GM21786 (cell line): ENCODE measurements at regions not wholly inside any gene's neighbourhood (a gene's known extent, or its start where the extent isn't known, plus 50 kb on each side); places are given as distances from the start of the nearest gene placed in this dataset.
"Not testable (repeated sequence)": the region's sequence is repeated elsewhere in the genome, so short reads cannot be mapped to it uniquely, and the experiment has no call there.

Experiments used
- ATAC-seq: cut with Tn5 transposase; IDR thresholded peaks from one replicate; pipeline ENCODE4 v1.9.1; 2021; ENCODE audit not compliant: unreplicated experiment

GRCh38 chr10:108003061-108003460 is 838.6 kb upstream of the SORCS1 start:
- no peak for ATAC-seq

DNA sequence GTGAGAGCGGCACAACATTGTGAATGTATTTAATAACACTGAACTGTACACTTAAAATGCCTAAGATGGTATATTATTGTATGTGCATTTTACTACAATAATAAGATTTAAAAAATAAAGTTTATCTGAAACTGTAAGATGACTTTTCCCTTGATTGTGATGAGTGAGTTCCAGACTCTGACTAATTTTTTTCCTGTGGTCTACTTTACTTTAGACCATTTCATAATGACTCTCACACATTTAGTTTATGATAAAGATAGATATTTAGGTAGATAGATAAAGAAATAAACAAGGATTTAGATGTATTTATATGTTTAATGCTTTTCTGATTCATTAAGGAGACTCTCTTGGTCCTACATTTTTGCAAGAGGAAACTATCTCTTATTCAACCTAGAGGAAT is 835.9 kb upstream of the SORCS1 start:
- ATAC-seq: no peak

DNA sequence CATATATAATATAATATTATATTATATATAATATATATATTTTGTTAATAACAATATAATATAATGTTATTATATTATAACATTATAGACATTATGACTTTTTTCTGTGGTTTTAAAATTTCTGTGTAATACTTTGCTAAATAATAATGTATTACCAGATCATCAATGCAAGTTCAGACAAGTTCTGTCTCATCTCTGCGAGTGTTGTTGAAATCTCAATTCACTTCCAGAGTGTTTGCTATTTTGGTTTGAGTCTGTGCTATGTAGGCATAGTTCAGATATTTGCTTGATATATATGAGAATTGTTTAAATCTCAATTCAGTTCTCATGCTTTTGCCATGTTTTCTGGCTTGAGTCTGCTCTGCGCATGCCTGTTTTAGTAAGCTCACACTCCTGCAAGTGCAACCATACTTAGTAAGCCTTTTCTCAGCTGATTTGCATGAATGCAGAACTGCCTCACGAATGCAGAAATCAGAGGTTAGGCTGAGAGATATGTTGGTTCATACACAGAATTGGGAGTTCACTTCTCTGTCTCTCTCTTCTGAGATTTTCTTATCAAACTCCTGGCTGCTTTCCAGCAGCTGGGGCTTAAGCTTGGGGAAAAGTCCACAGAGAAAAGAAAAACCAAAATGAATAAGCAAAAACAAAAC is 830.2 kb upstream of the SORCS1 start:
- ATAC-seq: peak; percentile 35

DNA sequence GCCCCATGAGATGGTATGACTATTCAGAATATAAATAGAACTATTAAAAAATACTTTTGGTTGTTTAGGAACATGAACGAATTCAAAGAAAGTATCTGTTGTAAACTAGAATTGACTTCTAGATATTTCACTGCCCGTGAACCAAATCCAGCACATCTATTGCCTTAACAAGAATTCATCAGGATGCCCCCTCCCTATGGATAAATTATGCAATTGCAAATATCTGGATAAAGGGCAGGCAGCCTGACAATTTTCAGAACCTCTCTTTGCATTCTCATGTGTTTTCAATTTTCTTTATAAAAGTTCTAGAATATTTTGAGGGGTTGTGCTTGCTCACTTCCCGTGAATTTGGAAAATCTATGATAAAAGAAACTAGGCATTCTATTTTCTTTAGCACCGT is 822.1 kb upstream of the SORCS1 start:
- ATAC-seq: no peak

DNA sequence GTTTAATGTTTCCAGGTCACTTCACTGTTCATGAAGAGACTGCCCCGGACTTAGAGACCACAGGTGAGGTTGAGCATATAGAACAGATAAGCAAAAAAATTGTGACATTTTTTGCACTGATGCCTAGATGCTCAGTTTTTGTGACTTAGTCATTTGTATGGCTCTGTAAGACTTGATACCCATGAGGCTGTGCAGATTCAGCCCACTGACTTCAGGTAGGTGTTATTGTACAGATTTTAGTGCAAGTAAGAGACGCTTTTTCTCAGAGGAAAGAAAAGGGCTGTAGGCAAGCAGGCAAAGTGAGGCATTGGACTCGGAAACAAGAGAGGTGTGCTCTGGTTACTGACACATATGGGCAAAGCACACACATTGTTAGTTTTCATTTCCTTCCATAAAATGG is 820.1 kb upstream of the SORCS1 start:
- no peak for ATAC-seq

DNA sequence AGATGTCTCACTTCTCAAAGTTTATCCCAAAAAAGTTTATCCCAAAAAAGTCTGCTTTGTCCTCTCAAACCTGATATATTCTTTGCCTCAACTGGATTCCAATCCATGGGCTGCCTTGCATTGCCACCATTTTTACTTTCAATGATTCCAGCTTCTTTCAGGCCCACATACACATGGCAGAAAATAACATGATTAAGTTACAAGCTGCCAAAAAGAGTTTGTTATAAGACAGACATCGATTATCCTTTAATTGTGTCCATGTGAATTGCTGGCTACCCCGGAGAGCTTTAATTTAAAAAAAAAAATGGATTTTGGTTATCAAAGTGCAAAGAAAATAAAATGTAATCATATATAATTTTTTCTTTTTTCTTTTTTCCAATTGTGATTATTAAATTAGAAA is 819.6 kb upstream of the SORCS1 start:
- ATAC-seq: no peak

GRCh38 chr10:107978455-107978854 is 813.9 kb upstream of the SORCS1 start:
- no peak for ATAC-seq

- no peak for ATAC-seq
Measured at GRCh38 chr10:107971973-107972372, 807.5 kb upstream of the SORCS1 start.

DNA sequence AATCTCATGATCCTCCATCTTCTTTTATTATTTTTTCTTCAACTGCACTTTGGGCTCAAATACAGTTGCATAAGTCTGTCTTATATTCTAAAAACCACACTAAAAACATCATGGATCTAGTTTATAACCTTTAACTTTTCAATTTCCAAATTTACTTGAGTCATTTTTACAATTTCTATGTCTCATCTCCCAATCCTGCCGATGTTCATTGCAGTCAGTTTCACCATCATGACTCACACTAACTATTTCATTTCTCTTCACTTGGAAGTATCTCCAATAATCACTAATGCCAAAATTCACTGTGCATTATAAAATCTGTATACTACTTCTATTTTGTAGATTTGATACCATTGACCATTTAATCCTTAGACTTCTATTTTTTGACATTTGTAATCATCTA is 806.9 kb upstream of the SORCS1 start:
- ATAC-seq: no peak

DNA sequence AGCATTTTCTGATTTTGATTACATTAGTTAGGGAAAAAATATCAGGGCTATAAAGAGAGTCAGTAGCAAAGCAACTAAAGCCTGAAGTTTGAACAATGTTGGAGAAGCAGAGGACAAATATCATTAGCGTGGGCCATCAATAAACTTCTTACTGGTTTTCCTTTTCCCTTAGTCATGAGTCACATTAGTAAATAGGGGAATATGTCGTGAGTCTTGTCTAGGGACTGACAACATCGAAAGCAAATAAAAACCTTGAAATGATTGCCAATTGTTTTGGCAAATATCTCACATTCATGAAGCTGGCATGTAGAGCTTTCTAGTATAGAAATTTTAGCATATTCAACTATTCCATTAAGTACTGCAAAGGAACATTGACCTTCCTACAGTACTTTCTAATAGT is 806.0 kb upstream of the SORCS1 start:
- ATAC-seq: no peak

- ATAC-seq: no peak
Measured at GRCh38 chr10:107969936-107970335, 805.4 kb upstream of the SORCS1 start.

- ATAC-seq: no peak
Measured at GRCh38 chr10:107966826-107967225, 802.3 kb upstream of the SORCS1 start.

GRCh38 chr10:107952649-107953556 is 788.4 kb upstream of the SORCS1 start:
- ATAC-seq: no peak

- not testable (repeated sequence) for ATAC-seq
Measured at GRCh38 chr10:107950411-107951062, 786.0 kb upstream of the SORCS1 start.

DNA sequence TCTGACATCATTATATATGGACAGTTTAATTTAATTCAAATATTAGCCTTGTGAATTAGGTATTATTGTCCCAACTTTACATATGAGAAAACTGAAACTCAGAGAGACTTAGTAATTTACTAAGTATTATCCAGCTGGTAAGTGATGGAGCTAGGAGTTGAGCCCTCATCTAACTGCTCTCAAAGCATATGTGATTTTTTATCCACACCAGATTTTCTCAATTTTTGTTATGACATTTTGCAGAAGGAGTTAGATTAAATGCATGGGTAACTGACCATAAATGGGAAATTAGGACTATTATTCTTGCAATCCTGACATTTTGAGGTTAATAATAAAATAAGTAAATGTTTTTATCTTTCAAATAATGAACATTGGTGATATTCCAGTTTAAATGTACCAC is 778.3 kb upstream of the SORCS1 start:
- no peak for ATAC-seq

DNA sequence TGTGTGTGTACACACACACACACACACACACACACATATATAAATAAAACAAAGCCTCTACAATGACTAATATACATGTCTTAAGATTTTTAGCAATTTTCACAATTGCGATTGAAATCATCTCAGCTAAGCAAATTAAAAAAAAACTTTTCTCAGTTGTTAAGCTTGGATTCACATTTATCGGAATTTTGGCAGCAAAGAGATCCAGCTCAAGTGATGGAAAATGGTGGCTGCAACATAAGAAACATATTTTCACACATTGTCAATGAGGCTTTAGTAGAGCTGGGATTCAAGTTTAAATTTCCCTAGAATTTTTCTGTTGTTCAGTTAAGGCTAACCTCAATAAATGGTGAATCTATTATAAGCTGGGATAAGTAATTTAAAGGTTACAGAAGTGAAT is 768.6 kb upstream of the SORCS1 start:
- no peak for ATAC-seq

DNA sequence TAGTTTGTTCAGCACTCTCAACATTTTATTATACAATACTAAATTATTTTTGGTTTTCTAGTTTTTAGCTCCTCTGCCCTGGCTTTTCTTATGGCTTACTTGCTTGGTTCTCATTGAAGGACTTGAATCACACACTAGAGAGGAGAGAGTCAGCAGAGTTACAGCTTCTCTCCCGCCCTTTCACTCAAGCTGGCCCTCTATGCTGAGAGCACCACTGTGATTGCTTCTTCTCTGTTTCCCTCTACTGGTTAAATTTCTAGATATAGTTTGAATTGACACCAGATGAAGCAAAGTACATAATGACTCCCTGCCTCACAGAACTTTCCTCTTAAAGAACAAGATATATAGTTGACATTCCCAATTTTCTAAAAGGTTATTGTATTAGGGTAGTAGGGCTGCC is 767.3 kb upstream of the SORCS1 start:
- no peak for ATAC-seq

- no peak for ATAC-seq
Measured at GRCh38 chr10:107930037-107930436, 765.5 kb upstream of the SORCS1 start.

- no peak for ATAC-seq
Measured at GRCh38 chr10:107924458-107924857, 760.0 kb upstream of the SORCS1 start.

DNA sequence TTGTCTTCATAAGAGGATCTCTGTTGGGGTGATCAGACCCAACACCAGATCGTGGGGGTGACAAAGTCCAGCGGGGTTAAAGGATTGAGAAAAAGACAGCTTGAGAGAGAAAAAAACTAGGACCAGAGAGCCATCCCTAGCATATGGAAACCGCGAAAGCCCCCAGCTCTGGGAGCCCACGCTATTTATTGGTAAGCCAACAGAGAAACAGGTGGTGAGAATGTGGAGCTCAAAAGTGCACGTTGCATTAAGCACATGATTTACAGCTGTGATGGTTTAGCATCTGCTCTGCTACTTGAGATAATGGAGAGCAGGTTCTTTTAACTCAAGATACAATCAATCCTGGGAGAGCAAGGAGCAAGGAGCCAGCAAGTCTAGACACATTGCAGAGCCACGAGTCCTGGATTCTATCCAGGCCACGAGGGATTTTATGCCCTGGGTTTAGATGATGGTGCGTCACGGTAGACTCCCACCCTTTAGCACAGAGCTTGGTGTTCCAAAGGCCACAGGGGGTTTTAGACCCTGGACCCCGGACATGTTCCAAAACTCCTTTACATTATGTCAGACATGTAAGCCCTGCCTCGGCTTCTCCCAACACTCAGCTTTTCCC is 755.2 kb upstream of the SORCS1 start:
- no peak for ATAC-seq

- no peak for ATAC-seq
Measured at GRCh38 chr10:107918171-107918570, 753.7 kb upstream of the SORCS1 start.

DNA sequence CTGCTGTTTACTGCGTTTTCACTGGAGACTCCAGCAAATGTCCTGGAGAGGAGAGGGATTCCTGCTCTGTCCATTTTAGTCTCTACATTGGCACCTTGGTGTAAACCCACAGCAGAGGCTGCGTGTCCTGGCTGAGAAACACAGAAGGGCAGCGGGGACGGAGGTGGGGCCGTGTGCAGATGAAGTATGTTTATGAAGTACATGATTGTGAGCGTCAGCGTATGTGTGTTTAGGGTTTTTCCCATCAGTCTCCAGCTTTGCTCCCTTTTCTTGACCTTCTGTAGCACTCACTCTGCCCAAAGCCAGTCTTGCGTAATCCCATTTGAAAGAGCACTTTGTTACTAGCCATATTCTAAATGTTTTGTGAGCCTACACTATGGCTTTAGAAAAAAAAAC is 750.7 kb upstream of the SORCS1 start:
- no peak for ATAC-seq
